Embryonic facial prominence (tissue), 1 donor: ENCODE measurements at regions not wholly inside any gene's neighbourhood (a gene's known extent, or its start where the extent isn't known, plus 50 kb on each side); places are given as distances from the start of the nearest gene placed in this dataset.

Experiments
- DNase-seq: peaks from one replicate; pipeline ENCODE4 v3.0.0-alpha.2; 2016; ENCODE audit errors: extremely low spot score

DNA sequence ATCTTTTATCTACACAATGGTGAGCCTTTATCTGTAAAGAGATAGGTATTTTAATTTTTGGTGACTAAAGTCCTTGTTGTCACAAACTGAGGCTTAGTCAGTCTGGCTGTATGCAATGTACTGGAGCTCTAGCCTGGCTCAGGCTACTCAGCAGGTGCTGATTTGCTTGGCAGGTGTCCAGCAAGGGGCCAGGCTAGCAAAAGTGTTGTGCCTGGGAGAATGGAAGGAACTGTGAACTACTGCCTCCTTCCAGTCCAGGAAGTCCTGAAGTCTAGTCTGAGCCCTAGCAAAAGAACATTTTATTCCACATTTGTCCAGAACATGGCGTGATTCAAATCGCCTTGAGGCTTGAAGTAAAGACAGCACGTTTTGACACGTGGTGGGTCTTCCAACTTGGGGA lies 260.5 kb downstream of the CCDC85A start:
- DNase-seq = no peak

DNA sequence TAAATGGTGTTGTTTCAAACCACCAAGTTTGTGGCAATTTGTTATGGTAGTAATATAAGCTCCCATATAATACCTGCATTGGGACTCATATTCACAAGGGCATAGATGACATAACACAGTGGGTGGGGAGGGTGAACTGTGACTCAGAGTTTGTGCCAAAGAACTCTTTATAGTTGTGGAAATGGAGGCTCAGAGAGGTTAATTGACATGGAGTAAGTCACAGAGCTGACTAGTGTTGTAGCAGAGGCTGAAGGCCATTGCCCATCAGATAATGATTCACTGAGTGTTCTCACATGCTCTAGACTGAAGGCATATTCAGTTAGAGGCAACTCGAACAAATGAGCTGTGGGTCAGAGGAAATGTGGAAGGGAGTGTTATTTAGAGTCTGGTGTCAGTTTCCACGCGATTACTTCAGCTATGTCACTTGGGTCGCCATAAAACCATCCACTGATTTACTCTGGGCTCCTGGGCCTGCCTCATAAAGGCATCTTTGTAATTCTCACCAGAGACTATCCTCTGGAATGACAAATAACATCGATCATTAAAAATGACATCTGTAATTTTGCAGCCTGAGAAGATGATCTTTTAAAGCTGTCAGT lies 264.7 kb downstream of the CCDC85A start:
- no peak for DNase-seq

DNA sequence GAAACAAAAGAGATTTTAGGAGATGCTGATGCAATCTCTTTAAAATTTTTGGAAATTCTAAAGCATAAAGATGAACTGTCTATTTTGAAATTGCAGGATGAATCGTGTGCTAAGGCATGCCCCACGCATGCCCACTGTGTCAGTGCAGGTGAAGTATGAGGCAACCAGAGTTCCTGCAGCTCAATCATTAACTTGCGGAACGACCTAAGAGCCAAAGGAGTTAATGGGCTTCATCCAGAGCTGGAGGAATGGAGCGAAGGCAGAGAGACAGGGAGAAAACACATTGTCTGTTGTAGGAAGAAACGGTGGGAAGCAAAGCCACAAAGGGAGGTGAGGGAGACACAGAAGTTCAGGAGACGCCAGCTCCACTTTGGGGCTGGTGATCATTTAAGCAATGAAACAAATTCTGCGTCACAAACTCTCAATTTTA lies 265.2 kb downstream of the CCDC85A start:
- DNase-seq = no peak

DNA sequence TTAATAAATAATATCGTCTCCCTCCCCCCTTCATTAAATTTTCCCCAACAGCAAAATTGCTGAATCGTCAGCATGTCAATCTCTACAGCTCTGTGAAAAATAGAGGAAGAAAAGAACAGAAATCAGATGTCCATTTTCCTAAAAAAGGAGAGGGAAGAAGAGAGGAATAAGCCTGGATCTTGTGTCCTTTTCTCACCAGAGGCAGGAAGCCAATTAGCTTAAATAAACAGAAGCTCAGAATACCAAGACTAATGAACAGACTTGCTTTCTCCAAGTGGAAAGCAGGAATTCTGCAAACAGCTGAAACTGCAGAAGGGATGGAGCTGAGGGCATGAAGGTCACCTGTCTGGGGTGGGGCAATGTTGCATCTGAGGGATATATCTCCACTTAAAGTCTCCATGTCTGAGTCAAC lies 265.7 kb downstream of the CCDC85A start:
- no peak for DNase-seq

DNA sequence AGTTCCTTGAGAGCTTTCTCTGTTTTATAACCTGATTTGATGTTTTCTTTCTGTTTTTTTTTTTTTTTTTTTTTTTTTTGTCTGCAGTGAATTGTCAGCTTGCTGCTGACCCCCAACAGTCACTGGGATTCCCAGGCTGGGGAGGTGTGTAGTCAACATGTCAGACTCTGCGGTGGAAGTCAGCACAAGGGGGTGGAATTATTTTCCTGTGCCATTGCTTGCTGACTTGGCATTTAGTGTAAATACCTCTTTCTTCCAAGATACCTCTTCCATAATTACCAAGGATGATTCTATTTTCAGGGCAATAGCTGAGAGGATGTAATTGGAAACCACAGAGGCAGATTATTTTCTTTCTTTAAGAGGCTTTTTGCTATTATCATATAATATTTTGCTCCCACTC lies 266.3 kb downstream of the CCDC85A start:
- no peak for DNase-seq

DNA sequence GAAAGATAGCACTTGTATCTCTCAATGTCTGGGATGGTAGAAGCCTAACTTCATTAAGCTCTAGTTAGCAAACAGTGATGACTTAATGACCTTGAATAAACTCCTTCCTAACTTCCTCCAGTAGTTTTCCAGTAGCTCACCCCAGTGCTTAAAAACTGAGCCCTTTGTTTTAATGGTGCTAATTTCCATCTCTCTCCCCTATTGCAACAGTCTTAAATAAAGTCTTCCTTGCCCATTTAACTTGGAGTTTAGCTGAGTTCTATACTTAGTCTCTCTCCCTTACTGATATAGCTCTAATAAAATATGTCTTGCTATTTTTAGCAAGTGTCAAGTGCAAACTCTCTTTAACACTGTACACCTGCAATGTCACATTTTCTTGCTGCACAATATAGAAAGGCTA lies 267.0 kb downstream of the CCDC85A start:
- no peak for DNase-seq

DNA sequence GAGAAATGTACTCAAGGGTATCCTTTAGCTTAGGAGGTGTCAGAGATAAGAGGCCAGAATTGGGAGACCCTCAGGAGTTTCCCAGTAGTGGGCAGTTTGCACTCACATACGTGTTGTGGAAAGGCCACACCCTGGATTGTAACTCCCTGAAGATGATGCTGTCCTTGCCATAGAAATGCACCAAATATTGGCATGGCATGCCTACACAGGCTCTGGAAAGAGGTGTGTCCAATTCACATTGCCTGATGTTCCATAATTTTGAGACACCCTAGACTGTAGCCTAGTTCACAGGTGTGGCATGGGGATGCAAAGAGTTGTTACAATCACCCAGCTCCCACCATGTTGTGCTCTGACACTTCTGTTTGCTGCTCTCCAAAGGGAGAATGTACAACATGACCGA lies 271.9 kb downstream of the CCDC85A start:
- DNase-seq = no peak

DNA sequence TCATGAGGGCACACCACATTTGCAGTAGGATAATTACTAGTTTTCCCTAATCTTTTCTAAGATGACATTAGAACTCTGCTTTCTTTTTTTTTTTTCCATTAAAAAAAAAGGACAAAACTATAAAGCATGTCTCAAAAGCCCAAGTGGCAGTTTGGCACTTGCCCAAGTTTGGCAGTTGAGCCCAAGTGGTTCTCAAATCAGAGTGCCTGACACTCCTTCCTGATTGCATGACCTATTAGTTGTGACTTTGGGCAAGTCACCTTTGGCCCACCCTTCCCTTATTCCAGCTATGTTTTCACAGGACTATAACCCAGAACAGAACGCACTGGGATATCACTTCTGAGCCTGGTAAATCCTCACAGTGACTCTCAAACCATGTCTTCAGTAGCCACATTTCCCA lies 273.0 kb downstream of the CCDC85A start:
- no peak for DNase-seq

DNA sequence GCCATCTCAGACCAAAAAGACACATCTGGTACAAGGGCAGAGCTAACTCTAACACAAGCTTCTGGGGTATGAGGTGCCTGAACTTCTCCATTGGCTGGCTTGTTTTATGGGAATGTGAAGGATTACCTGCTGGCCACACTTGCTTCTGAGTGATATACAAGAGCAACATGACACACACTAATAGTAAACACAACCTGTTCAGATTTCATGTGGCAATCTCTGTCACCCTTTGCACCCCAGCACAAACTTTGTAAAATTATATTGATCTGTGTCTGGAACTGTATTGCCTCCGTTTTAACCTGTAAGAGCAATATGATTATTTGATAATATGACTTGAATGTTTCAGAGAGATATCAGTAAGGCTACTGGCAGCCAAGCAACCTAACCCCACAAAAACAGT lies 276.7 kb downstream of the CCDC85A start:
- no peak for DNase-seq

DNA sequence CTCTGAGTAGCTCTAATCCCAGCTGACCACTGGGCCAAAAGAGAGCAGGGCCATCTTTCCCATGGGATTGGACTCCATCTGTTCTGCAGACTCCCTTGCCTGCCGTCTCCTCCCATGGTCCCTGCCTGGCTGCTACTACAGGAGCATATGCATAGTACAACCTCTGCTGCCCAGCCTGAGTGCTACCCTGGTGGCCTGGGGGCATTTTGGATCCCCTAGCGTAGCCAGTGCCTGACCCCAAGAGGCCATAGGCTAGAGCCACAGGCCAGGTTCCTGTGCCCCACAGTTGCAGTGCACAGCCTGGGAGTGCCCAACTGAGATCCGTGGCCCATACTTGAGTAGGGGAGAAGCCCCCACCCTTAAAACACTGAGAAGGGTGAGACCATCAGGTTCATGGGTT lies 280.3 kb downstream of the CCDC85A start:
- DNase-seq = no peak

DNA sequence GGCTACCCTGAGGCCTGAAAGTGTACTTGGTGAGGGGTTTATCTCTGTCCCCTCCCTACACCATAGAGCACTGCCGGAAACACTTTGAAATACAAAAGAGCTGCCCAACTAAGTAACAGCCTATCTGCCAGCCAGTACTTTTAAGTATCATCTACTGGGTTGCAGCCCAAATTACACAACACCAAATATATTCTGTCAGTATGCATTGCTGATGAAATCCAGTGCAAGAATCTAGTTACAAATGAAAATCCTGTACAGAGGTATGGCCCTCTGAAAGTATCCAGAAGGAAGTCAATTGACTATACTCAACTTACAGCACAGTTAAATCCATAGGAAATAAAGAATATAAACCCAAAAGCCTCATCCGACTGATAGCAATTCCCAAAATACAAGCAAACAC lies 280.8 kb downstream of the CCDC85A start:
- no peak for DNase-seq

DNA sequence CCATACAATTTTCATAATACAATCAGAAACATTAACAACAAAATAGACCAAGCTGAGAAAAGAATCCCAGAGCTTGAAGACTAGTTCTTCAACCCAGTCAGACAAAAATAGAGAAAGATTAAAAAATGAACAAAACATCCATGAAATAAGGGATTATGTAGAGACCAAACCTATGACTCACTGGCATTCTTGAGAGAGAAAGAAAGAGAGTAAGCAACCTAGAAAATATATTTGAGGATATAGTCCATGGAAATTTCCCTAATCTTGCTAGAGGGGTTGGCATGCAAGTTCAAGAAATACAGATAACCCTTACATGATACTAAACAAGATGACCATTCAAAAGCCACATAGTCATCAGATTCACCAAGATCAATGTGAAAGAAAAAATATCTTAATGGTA lies 281.7 kb downstream of the CCDC85A start:
- DNase-seq = no peak

DNA sequence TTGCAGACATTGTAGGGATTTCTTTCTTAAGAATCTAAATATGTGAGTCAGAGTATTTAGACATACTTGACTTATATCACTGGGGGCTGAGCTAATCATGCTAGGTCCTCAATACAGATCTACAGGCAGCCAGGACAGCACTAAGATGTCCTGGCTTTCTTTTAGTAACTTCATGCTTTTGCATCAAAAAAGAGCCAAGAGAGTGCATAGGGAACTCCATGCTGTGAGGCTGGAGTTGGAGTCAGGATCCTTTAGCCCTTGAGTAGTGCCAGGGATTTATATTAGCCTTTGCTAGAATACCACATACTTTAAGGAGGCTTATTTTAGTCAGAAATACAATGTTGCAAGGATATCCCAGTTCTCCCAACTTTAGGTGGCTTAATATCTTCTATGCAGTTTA lies 289.7 kb downstream of the CCDC85A start:
- no peak for DNase-seq

DNA sequence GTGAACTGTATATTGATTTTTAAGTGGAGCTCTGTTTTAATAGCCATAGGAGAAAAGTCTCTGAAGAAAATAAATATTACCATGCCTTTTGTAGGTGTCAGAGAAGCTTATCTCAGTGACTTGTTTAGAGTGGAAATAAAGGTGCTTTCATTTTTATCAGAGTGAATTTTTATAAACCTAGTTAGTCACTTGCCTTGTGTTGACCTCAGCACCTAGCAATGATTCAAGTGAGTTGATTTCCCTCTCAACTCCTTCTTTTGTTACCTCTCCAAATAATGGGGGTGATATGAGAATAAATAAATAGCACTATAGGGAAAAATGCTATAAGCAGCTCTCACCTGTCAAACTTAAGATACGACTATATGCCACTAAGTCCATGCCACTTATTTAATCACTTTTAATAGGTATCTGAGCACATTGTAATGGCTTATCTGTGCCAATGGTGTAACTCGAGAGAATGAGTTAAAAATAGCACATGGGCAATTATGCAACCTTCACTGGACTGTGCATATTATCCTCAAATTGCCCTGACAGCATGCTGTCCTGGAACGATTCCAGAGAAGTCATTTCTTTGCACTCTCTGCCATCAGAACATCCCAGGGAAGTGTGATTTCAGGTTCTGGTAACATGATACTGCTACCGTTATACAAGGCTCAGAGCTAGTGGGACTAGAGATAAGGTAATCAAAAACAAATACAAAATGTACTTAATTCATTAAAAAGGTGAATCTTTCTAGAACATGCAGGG lies 290.8 kb downstream of the CCDC85A start:
- DNase-seq = no peak

DNA sequence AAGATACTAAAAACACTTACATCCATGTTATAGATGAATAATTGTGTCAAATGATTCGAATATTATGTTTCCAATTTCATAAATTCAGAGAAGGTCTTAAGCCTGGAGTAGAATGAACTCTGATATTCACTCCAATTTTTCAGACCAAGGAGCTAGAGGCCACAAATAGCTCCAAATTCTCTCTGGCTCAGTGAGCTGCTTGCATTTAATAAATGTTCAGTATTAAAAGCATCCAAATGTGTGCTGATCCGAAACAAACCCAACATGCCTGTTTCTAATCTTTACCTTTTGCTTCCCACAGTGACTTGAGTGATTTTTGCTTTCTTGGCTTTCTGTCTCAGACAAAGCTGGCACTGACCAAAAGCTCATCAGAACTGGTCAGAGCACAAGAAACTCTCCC lies 291.4 kb downstream of the CCDC85A start:
- no peak for DNase-seq

DNA sequence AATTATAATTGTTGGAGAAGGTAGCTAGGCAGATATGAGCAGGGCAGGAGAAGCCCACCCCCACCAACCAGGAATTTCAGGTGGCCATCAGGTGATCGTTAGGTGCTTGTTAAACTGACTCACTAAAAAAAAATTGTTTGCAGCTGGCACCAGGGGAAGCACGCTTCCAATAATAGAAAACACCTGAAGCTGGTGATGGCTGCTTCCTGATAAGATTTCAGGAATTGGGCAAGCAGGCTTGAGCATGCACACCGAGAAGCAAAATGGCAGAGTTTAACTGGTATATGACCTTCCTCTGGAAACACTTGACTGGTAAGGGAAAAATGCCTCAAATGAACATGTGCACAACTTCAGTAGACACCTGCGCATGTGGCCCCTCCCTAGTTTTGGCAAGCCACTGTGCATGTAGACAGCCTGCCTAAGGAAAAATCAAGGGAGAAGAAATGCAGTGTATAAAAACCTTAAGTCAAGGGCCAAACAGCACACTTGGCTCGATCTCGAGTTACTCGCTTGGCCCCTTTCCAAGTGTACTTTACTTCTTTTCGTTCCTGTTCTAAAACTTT lies 292.8 kb downstream of the CCDC85A start:
- DNase-seq = no peak

DNA sequence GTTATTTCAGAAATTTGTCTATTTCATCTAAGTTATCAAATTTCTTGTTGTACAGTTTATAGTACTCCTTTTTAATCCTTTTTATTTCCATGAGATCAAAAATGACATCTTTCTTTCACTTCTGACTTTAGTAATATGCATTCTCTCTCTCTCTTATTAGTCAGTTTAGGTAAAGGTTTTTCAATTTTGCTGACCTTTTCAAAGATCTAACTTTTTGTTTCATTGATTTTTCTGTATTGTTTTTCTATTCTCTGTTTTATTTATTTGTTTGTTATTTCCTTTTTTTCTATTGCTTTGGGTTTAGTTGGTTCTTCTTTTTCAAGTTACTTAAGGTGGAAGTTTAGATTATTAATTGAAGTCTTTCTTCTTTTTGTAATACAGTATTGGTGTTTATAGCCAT lies 294.2 kb downstream of the CCDC85A start:
- DNase-seq = no peak

DNA sequence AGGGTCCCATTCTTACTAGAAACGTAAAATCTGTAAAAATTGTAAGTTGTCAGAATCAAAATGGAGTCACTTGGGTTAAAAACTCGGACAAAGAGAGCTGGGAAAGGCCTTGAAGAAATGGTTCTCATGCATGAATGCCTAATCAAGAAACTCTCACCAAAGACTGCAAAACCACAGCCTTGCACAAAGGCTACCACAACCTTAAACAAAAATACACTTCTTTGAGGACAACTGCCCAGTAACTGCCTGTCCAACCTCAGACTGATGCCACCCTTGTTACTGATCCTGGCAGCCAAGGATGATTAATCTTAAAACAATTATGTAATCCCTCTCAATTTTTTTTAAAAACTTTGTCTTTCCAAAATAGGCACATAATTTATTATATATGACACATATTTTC lies 299.3 kb downstream of the CCDC85A start:
- no peak for DNase-seq

DNA sequence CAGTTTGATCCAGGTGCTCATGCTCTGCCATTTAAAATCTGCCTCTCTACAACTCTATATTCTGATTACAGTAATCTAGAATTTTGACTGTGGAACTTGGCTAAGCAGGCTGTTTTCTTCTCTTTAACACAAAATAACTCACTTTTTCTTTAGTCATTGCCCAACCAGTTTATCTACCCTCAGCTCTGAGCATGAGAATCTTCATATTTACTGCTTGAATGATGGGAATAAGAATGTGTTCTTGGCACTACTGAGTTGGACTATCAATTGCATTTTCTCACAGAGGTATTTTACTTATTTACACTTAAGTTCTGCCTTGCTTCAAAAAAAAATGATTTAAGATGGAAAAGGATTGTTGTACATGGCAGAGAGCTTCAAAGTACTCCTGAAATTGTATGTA lies 301.1 kb downstream of the CCDC85A start:
- DNase-seq = no peak

DNA sequence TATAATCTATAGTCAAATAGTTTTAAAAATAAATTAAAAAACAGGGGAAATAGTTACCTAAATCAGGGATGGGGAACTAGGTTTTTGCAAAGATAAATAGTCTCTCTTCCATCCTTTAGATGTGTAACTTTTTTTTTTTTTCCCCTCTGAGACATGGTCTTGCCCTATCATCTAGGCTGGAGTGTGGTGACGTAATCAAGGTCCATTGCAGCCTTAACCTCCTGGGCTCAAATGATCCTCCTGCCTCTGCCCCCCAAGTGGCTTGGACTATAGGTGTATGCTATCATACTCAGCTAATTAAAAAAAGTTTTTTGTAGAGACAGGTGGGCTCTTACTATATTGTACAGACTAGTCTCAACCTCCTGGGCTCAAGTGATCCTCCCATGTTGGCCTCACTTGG lies 316.5 kb downstream of the CCDC85A start:
- DNase-seq = no peak

DNA sequence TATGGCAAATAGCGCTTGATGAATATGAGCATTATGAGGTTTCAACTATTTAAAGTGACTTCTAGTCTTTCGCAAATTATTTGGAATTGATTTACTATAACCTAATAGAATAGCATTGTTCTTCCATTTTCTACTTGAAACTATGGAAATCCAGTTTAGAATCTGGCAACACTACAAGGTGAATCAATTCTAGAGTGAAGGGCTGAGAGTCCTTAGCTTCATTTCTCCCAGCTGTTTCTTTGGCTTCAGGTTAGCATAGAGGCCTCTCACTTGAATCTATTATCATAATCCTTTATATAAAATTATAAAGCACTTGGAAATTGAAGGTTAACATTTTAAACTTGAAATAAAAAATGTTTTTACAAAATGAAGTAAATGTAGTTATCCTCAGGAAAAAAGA lies 318.8 kb downstream of the CCDC85A start:
- no peak for DNase-seq

DNA sequence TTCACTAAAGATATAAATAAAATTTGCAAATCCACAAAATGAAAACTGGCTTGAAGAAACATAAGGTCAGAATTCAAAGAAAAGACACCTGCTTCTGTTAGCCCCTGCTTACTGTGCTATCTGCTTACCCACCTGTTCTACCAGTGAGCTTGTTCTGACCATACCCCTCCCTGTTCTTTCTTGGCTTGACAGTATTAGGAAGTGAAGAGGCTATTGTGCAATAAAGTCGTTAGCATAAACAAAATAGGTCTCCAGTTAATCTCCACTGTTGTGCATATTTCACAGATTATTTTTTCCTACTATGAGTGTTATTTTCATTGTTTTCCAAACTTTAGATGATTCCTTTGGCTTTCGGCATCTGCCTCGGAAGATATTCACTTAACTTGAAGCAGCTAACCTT lies 322.1 kb downstream of the CCDC85A start:
- no peak for DNase-seq

DNA sequence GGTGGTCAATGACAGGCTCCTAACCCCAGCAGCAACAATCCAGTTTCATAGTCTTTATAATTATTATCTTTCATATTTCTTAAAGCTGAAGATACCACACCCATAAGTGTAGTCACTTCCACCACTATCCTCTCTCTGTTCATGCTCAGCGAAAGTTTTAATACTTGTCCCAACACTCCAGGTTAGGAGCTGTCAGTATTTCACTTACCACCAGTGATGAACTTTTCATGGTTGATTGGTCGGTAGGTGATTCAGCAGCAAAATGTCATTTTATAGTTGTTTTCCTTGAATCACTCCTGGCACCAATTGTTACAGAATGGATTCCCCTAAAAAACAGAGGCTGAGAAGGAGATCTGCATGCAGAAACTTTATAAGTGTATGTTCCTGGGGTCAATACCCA lies 324.9 kb downstream of the CCDC85A start:
- no peak for DNase-seq

DNA sequence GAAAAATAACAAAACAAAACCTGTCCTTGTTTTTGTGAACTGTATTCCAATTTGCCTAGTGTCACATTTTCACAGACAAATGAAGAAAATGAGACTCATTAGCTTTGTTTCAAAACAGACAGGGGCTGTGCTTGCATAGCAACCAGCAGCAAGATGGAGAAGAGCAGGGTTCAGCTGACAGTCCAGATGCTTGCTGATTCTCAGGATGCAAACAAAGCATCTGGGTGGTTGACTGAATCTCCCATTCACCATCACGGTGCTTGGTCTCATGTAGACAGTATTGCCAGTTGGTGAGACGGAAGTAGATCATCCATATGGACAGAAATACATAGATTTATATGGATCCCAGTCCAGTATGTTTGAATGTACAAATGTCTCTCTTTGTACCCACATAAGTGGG lies 326.8 kb downstream of the CCDC85A start:
- DNase-seq = no peak
